ENCODE measurements at regions not wholly inside any gene's neighbourhood (a gene's known extent, or its start where the extent isn't known, plus 50 kb on each side); places are given as distances from the start of the nearest gene placed in this dataset.

DNA sequence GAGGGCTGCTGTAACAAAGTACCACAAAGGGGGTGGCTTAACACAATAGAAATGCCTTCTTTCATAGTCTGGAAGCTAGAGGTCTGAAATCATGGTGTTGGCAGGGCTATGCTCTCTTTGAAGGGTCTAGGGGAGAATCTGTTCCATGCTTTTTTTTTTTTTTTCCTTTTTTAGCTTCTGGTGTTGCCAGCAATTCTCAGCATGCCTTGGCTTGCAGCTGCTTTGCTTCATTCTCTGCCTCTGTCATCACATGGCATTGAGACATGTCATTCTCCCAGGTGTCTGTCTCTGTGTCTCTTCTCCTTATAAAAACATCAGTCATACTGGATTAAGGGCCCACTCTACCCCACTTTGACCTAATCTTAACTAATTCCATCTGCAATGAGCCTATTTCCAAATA is 78.6 kb upstream of the BOD1L1 start:
- DNase-seq (ENCODE audit: low spot score): no peak
- peak overlapping the region; percentile 77 to 81 for H3K27ac ChIP-seq (ENCODE audit: low read depth in 1 of 2, low read length in 2 of 2)
- no peak for TF ChIP-seq RAD21 (IDR thresholded peaks at IDR 0.05)
- no peak for TF ChIP-seq HNF4G (IDR thresholded peaks at IDR 0.05)
- no peak for TF ChIP-seq EGR1 (IDR thresholded peaks at IDR 0.05; ENCODE audit: low read depth in 2 of 2)
- TF ChIP-seq FOXA2 (IDR thresholded peaks at IDR 0.05): no peak
- TF ChIP-seq, protein P1, sequence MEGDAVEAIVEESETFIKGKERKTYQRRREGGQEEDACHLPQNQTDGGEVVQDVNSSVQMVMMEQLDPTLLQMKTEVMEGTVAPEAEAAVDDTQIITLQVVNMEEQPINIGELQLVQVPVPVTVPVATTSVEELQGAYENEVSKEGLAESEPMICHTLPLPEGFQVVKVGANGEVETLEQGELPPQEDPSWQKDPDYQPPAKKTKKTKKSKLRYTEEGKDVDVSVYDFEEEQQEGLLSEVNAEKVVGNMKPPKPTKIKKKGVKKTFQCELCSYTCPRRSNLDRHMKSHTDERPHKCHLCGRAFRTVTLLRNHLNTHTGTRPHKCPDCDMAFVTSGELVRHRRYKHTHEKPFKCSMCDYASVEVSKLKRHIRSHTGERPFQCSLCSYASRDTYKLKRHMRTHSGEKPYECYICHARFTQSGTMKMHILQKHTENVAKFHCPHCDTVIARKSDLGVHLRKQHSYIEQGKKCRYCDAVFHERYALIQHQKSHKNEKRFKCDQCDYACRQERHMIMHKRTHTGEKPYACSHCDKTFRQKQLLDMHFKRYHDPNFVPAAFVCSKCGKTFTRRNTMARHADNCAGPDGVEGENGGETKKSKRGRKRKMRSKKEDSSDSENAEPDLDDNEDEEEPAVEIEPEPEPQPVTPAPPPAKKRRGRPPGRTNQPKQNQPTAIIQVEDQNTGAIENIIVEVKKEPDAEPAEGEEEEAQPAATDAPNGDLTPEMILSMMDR (IDR thresholded peaks at IDR 0.05; ENCODE audit: low read depth, low read length, missing input control): no peak
- TF ChIP-seq, protein P2, sequence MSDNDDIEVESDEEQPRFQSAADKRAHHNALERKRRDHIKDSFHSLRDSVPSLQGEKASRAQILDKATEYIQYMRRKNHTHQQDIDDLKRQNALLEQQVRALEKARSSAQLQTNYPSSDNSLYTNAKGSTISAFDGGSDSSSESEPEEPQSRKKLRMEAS (IDR thresholded peaks at IDR 0.05): no peak
- TF ChIP-seq, protein P3, sequence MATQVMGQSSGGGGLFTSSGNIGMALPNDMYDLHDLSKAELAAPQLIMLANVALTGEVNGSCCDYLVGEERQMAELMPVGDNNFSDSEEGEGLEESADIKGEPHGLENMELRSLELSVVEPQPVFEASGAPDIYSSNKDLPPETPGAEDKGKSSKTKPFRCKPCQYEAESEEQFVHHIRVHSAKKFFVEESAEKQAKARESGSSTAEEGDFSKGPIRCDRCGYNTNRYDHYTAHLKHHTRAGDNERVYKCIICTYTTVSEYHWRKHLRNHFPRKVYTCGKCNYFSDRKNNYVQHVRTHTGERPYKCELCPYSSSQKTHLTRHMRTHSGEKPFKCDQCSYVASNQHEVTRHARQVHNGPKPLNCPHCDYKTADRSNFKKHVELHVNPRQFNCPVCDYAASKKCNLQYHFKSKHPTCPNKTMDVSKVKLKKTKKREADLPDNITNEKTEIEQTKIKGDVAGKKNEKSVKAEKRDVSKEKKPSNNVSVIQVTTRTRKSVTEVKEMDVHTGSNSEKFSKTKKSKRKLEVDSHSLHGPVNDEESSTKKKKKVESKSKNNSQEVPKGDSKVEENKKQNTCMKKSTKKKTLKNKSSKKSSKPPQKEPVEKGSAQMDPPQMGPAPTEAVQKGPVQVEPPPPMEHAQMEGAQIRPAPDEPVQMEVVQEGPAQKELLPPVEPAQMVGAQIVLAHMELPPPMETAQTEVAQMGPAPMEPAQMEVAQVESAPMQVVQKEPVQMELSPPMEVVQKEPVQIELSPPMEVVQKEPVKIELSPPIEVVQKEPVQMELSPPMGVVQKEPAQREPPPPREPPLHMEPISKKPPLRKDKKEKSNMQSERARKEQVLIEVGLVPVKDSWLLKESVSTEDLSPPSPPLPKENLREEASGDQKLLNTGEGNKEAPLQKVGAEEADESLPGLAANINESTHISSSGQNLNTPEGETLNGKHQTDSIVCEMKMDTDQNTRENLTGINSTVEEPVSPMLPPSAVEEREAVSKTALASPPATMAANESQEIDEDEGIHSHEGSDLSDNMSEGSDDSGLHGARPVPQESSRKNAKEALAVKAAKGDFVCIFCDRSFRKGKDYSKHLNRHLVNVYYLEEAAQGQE (IDR thresholded peaks at IDR 0.05): no peak
- H3K27me3 ChIP-seq (ENCODE audit: control insufficient read depth in 4 of 4, insufficient read depth in 4 of 4, low read length in 3 of 4): no peaks in the 10 kb centered on the region
- H3K9me3 ChIP-seq (ENCODE audit: control insufficient read depth in 4 of 4, low read length in 3 of 4): no peaks in the 10 kb centered on the region
- peaks cover 14 to 58% (median 49%) of the 10 kb centered on the region in 4 donors for H3K4me1 ChIP-seq (ENCODE audit: control insufficient read depth in 4 of 4, insufficient read depth in 4 of 4, low read length in 3 of 4)
- peak overlapping the region in 1 of 3 donors; percentile 17 for H3K4me3 ChIP-seq (ENCODE audit: low read depth in 1 of 3, low read length in 3 of 3)
- H3K9ac ChIP-seq (ENCODE audit: low read depth in 1 of 2, low read length in 2 of 2): peak overlapping the region in 1 of 2 donors; percentile 3
- H3K36me3 ChIP-seq (ENCODE audit: control insufficient read depth in 4 of 4, insufficient read depth in 3 of 4, low read depth in 1 of 4, low read length in 3 of 4): no peaks in the 10 kb centered on the region

DNA sequence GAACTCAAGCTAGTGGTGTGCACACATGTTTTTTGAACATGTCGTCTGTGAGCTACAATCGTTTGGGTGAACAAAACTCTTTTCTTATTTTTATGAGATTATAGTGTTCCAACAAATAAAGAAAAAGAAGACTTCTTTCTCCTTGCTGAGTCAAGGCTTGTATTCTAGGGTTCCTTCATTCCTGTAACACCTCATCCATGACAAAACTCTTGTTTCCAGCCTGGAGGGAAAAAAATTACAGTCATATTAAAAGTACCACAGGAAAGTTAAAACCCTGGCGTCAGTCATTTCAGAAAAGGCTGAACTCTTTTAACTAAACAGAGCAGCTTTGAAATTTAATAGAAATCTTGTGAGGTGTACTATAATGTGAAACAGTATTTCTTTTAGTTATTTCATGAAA is 79.2 kb upstream of the BOD1L1 start:
- peak overlapping the region; percentile 77 to 81 for H3K27ac ChIP-seq (ENCODE audit: low read depth in 1 of 2, low read length in 2 of 2)

More for the DNA sequence above, 79.2 kb upstream of the BOD1L1 start:
- H3K9ac ChIP-seq (ENCODE audit: low read depth in 1 of 2, low read length in 2 of 2): no peak overlapping the region
- H3K36me3 ChIP-seq (ENCODE audit: control insufficient read depth in 4 of 4, insufficient read depth in 3 of 4, low read depth in 1 of 4, low read length in 3 of 4): no peaks in the 10 kb centered on the region
- TF ChIP-seq TAF1 (conservative IDR thresholded peaks at IDR 0.05) (no peak), RXRA (IDR thresholded peaks at IDR 0.05) (no peak), FOXA2 (IDR thresholded peaks at IDR 0.05) (no peak), HNF4G (IDR thresholded peaks at IDR 0.05) (no peak), JUND (IDR thresholded peaks at IDR 0.05) (no peak), YY1 (IDR thresholded peaks at IDR 0.05) (no peak), EGR1 (IDR thresholded peaks at IDR 0.05; ENCODE audit: low read depth in 2 of 2) (no peak), FOXA1 (IDR thresholded peaks at IDR 0.05) (no peak), RAD21 (IDR thresholded peaks at IDR 0.05) (no peak), NR2F2 (IDR thresholded peaks at IDR 0.05) (no peak), HNF4A (conservative IDR thresholded peaks at IDR 0.05) (no peak)
- TF ChIP-seq, protein P3 (IDR thresholded peaks at IDR 0.05): no peak
- TF ChIP-seq, protein P1 (IDR thresholded peaks at IDR 0.05; ENCODE audit: low read depth, low read length, missing input control): no peak
- TF ChIP-seq, protein P4, sequence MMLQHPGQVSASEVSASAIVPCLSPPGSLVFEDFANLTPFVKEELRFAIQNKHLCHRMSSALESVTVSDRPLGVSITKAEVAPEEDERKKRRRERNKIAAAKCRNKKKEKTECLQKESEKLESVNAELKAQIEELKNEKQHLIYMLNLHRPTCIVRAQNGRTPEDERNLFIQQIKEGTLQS (IDR thresholded peaks at IDR 0.05): no peak
- TF ChIP-seq, protein P5, sequence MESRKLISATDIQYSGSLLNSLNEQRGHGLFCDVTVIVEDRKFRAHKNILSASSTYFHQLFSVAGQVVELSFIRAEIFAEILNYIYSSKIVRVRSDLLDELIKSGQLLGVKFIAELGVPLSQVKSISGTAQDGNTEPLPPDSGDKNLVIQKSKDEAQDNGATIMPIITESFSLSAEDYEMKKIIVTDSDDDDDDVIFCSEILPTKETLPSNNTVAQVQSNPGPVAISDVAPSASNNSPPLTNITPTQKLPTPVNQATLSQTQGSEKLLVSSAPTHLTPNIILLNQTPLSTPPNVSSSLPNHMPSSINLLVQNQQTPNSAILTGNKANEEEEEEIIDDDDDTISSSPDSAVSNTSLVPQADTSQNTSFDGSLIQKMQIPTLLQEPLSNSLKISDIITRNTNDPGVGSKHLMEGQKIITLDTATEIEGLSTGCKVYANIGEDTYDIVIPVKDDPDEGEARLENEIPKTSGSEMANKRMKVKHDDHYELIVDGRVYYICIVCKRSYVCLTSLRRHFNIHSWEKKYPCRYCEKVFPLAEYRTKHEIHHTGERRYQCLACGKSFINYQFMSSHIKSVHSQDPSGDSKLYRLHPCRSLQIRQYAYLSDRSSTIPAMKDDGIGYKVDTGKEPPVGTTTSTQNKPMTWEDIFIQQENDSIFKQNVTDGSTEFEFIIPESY (IDR thresholded peaks at IDR 0.05): no peak
- no peak overlapping the region for H3K4me3 ChIP-seq (ENCODE audit: low read depth in 1 of 3, low read length in 3 of 3)
- 89% methylated on average over 3 of the region's 3 CpGs for WGBS
- H3K4me1 ChIP-seq (ENCODE audit: control insufficient read depth in 4 of 4, insufficient read depth in 4 of 4, low read length in 3 of 4): peaks cover 14 to 52% (median 43%) of the 10 kb centered on the region in 4 donors
- DNase-seq (ENCODE audit: low spot score): no peak
- no peaks in the 10 kb centered on the region for H3K27me3 ChIP-seq (ENCODE audit: control insufficient read depth in 4 of 4, insufficient read depth in 4 of 4, low read length in 3 of 4)
- no peaks in the 10 kb centered on the region for H3K9me3 ChIP-seq (ENCODE audit: control insufficient read depth in 4 of 4, low read length in 3 of 4)

Measured in liver (tissue), 8 donors.